Transverse colon (tissue), 4 donors: ENCODE measurements at regions not wholly inside any gene's neighbourhood (a gene's known extent, or its start where the extent isn't known, plus 50 kb on each side); places are given as distances from the start of the nearest gene placed in this dataset.

Experiments
- CTCF ChIP-seq, 5 experiments: fragments of 200-600 bp in 3 of 5; fragments of 450-650 bp in 2 of 5; sonication (generic) in 3 of 5; IDR thresholded peaks; 1 replicate in 2 of 5; 2 replicates in 3 of 5; pipeline ENCODE4 v1.5.1; 2016 to 2017; ENCODE audit warnings: antibody characterized with exemption in 5 of 5, inconsistent platforms in 3 of 5, mild to moderate bottlenecking in 2 of 5, moderate library complexity in 1 of 5
- EP300 ChIP-seq: sonication (generic); formaldehyde crosslinking; IDR thresholded peaks from one replicate; pipeline ENCODE4 v1.6.1; 2017; ENCODE audit warnings: antibody characterized with exemption, low read depth
- POLR2A ChIP-seq: fragments of 450-650 bp; IDR thresholded peaks from one replicate; pipeline ENCODE4 v1.6.1; 2016; ENCODE audit warnings: antibody characterized with exemption, mild to moderate bottlenecking, moderate library complexity
- POLR2AphosphoS5 ChIP-seq, 3 donors: sonication (generic); formaldehyde crosslinking; IDR thresholded peaks; one replicate each; pipeline ENCODE4 v1.6.1; 2016; ENCODE audit warnings: antibody characterized with exemption in 3 of 3

- TF ChIP-seq CTCF (IDR thresholded peaks at IDR 0.05), result no peak
- no peak for TF ChIP-seq POLR2AphosphoS5 (IDR thresholded peaks at IDR 0.05)
- no peak for TF ChIP-seq POLR2A
- no peak for TF ChIP-seq EP300
Observed at GRCh38 chr9:135245482-135246247, 158.2 kb downstream of the OLFM1 start.
